LoVo (cell line): ENCODE measurements at regions not wholly inside any gene's neighbourhood (a gene's known extent, or its start where the extent isn't known, plus 50 kb on each side); places are given as distances from the start of the nearest gene placed in this dataset.

Experiments
- DNase-seq: peaks from one replicate; pipeline ENCODE4 v3.0.0-alpha.2; 2016; ENCODE audit warnings: low spot score

DNA sequence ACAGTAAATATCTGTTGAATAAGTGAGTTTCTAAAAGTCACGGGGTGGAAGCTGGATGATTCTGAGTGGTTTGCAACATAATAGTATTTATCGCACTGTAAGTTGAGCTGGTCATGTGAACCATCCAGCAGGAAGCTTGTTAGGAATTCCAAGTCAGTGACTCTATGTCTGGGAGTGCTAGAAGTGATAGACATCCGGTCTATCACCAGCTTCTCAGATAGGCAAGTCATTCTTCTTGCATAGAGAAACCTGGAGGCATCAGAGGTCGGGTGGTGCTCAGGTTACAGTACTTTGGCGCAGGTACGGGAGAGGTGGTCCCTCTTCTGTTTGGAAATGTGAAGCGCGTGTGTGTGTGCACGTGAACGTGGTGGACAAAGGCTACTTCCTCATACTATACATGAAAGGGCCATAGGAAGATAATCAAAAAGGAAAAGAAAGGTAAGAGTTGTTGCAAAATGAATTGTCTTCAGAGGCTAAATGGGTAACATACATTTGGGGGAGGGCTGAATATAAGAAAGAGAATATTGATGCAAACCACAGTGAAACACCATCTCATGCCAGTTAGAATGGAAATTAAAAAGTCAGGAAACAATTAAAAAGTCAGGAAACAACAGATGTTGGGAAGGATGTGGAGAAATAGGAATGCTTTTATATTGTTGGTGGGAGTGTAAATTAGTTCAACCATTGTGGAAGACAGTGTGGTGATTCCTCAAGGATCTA lies 299.3 kb upstream of the ZFP64 start:
- no peak for DNase-seq

DNA sequence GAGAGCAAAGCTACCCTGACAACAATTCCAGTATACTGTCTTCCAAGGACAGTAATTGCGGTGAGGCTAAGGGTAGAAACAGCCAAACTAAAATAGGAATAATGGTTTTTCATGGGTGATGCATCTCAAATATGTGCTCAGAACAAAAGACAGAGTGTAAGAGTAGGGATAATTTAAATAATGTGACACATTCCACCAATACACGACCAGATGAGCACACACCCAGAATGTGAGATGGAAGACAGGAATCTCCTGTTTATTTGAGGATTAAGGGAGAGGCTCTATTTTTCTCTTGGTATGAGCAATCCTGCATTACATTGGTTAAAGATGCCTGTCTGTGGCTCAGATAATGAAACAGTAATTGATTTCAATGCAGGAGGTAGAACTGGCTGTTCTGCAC lies 292.9 kb upstream of the ZFP64 start:
- DNase-seq, result no peak

DNA sequence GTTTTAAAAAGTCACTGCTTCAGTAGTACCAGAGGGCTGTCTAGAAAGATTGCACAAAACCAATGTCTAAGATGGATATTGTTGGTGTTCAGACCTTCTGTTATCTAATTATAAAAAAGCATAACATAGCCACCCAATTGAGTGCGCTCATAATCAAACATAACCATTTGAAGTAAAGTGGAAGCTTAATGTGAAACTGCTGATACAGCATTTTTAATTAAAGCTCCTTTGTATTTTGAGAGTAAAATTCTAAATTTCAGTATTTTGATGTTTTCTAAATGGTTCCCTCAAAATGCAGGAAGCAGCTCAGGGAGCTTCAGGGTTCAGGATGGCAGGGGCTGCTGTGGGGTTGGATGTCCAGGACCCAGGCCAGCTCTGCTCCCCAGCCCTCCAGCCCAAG lies 291.8 kb upstream of the ZFP64 start:
- DNase-seq, result no peak

DNA sequence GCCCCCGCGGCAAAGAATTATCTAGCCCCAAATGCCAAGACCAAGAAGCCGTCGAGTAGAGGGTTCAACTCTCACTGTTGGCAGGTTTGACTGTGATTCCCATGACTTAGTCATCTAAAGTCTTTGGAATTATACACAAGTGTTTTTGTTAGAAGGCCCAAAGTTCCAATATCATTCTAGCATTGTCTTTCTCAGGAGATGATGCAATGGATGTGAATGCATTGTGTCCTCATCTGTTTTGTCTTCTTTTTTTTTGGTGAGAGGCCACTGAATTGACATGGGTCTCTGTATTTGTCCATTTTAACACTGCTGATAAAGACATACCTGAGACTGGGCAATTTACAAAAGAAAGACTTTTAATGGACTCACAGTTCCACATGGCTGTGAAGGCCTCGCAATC lies 290.5 kb upstream of the ZFP64 start:
- DNase-seq, result no peak

DNA sequence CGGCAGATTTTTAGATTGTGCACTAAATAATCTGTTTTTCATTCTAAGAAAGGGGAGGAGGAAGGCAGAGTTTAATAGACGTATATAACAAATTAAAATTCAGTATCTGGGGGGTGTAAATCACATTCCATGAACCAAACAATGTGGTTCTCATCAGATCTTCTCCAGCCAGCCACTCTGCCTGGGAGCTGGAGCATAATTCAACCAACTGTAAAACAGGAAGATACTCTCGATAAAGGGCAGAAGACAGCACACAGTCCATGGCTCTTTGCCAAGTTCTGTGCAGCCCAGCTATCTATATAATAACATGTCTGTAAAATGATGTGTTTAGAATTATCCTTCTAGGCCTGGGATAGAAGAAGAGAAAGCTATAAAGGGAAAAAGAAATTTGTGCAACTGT lies 289.9 kb upstream of the ZFP64 start:
- DNase-seq, result no peak

DNA sequence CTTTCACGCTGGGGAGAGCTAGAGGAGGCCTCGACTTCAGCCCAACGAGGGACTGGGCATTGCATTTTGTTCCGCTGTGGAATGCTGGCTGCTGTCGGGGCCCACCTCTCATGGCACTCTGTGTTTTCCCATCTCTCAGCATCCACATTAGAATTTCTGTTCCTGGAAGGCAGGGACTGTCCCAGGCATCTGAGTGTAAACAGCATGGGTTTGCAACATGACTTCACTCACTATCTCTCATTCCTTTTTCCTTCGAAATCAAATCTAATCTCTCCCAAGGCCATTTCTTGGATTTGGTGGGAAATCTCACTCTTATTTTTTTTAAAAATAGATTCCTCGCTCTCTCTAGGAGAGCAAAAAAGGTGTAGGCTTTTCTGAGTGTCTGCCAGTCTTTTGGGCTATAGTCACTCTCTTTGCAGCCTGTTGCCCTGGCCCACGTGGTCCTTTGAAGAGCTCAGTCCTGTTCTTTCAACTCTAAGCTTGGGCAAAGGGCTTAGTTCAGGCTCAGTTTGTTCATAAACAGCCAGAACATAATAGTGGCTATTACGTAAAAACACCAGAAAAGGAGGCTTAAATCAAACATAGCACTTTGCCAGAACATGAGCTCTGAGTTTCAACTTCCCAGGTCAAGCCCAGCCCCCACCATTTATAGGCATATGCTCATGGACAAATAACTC lies 284.6 kb upstream of the ZFP64 start:
- no peak for DNase-seq

DNA sequence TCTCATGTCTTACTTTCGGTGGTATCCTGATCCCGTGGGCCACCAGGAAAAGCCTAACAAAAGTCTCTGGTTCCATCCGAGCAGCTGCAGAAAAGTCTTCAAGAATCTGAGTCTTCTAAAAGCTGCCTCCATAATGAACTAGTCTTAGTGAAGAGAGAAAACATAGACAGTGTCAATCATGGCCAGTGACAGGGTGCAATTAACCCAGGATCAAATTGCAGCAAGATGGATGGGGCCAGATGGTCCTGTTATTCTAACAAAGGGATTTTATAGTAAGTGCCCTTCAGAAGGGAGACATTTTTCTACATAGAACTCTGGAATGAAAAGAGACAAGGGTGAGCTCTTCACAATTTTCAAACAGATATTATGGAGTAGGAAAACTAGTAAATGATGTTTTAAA lies 281.6 kb upstream of the ZFP64 start:
- no peak for DNase-seq

DNA sequence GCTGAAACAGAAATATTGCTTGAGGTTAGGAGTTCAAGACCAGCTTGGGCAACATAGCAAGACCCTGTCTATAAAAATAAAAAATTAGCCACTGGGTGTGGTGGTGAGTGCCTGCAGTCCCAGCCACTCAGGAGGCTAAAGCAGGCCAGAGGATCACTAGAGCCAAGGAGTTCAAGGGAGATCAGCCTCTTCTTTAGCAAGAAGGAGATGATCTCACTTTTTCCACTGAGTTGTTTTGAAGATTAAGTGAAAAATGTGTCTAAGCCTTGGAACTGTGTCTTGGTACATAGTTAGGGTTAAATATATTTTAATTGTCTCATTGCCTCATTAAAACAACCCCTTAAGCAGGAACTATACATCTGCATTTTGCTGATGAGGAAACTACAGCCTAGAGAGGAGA lies 279.0 kb upstream of the ZFP64 start:
- DNase-seq, result no peak

DNA sequence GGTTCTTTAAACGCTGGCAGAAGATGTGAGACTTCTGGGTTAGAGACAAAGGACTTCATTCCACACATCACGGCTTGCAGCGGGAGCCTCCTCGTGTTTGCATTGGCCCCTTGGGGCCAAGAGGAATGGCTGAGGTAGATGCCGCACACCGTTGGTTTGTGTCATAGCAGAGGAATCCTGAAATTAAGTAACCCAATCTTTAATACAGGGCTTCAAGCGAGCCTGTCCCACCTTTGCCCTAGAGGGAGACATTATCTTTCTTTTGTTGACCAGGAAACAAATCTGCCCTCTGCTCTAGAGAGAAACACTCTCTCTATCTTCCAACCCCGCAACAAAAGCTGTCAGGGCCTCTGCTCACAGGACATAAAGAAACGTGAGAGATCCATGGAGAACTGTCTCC lies 277.5 kb upstream of the ZFP64 start:
- DNase-seq, result no peak

DNA sequence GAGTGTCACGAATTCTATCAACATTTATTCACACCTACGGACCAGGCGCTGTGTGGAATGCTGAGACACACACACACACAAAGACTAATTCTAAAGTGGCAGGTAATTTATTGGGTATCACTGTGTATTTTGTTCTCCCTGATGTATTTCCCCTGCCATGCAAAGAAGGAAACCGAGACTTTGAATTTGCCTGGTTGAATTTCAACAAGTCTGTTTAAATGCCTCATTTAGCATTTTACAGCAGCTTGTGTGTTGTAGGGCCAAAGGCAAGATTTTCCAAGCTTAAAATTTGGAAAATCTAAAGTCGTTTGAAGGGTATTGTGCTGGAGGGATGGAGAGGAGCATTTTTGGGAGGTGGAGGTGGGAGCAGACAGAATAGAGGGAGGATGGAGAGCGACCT lies 274.4 kb upstream of the ZFP64 start:
- no peak for DNase-seq

DNA sequence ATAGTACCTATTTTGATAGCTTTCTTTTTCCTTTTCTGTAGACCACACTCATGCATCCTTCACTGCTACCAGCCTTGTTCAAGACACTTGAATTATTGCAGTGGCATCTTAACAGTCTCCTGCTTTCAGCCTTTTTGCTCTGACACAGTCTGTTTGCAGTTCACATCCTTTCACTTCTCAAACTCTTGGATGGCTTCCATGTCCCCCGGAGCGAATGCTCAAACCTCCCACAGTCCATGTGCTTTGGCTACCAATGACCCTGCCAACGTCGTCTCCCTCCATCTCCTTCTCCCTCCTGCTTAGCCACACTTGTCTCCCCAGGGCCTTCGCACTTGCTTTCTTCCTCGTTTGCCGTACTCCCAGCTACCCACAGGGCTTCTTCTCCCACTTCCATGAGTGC lies 270.0 kb upstream of the ZFP64 start:
- DNase-seq, result no peak

DNA sequence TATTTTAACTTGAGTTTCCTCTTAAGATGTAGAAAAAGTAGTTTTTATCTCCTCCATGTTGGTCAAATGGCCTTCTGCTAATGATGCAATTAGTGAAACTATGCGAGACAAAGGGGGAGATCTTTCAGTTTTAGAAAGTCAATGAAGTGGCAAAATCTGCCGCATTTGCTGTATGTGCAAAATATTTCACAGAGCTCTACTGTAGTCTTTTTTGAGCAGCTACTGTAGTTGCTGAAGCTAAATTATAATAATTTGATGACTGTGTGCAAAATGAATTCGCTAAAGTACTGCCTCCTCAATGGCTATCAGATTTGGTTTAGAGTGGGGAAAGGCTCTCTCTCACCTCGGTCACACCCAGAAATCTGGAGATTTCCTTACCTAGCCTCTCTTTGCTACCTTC lies 267.6 kb upstream of the ZFP64 start:
- DNase-seq, result no peak

DNA sequence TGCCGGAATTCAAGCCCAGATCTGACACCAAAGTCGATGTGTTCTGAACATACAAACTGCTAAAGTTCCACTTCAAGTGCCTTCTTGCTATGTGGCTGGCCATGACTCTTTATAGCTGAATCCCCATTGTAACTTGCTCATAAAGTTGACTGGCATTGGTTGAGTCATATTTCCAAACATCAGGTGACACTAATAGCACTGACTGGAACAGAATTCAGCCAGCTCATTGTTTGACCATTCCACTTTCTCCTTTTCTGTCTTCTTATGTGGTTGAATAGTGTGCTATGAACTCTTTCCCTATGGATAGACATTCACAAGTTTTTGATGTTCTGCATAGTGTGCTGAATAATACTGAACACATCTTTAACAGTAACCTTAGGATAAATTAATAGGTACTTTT lies 266.2 kb upstream of the ZFP64 start:
- no peak for DNase-seq

DNA sequence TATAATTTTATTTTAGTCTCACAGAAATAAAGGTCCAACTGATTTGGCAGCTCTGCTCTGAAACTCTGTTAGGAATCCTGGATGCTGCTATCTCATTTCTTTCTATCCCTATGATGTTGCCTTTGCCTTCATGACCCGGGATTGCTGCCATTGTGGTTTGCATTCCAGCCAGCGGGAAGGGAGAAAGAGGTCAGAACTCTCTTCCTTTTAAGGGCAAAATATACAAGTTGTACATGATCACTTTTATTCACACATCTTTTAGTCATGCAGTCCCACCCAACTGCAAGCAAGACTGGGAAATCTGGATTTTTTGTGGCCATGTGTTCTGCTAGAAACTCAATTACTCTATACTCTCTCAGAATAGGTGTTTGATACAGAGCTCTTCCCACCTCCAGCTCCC lies 263.1 kb upstream of the ZFP64 start:
- no peak for DNase-seq

DNA sequence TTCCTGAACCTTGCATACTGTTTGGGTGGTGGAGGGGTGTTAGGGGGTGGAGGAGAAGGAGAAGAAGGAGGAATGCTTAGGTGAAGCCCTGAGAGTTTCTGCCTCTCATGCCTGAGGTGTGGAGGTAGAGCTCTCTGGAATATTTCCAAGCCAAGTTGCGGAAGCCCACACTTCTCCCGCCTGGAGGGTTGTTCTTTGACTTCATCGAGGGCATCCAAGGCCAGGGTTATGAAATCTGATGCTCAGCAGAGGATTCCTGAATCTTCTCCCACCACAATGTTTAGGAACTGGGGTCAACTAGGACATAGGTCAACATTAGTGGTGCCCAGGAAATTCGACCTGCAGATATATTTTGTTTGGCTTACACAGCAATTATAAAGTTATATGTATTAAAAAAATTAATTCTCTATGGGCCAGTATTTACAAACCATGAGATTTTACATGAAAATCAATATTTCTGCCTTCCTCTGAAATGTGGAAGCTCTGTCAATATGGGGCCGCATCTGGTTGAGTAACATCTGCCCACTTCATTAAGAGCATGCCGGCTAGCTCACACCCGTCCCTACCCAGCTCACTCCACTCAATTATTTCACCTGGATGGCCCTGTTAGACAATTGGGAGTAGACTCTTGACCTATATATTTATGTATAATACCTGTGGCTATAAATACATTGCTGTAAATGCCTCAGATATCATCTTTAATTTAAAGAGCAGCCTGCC lies 257.1 kb upstream of the ZFP64 start:
- no peak for DNase-seq

DNA sequence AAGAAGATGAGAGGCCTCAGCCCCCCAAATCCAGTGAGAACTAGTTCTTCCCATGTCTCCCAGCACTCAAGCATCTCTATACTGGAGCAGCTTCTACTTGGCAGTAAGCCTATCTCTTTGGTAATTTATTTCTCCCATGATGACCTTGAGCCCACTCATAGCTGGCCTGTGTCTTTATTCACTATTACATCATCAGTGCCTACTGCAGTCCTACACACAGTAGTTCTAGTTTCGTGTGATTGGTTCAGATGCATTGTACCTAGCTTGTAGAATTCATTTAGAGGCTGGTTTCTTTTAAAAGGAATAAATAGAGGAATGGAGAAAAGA lies 255.6 kb upstream of the ZFP64 start:
- DNase-seq, result no peak

DNA sequence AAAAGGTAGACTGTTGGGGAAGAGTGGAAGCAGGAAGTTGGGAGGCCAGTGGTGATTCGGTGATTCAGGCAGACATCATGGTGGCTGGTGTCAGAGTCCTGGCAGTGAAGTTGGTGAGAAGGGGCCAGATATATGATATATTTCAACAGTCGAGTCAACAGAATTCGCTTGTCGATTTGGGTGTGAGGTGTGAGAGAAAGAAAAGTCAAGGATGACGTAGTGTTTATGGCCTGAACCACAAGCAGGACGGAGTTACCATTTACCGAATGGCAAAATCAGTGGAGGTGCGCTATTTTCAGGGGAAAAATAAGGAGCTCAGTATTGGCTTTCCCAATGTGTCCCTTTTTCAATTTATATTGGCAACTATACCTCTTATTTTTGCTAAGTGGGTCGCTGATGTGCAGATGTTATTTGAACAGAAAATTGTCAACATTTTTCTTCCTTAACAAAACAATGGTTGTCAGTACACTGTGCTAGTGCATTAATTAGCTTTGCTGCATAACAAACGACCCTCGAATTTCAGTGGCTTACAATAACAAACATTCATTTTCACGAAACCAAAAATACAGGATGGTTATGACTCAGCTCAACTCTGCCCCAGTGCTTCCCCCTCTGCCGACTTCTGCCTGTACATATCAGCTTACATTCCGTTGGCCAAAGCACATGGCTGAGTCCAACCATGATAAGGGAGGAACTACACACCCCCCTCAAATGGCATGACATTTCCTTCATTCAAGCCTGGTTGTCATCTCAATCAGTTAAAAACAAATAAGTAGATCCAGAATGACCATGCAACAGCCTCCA lies 255.0 kb upstream of the ZFP64 start:
- DNase-seq, result no peak

DNA sequence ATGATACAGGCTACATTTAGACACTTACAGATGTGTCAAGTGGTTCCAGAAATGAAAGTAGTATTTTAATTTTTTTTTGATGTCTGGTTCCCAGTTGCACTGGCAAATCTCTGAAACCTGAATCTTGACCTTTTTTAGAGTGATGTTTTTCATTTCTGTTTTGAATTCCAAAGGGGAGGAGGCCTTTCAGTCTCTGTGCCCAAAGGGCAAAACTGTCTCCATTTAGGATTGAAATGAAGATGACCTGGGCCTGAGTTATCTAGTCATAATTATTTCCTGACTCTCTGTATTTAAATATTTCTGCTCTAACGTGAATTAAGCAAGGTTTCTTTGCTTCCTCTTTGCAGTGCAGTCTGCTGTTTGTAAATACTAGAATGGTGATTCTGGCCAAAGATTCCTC lies 252.9 kb upstream of the ZFP64 start:
- DNase-seq, result no peak

DNA sequence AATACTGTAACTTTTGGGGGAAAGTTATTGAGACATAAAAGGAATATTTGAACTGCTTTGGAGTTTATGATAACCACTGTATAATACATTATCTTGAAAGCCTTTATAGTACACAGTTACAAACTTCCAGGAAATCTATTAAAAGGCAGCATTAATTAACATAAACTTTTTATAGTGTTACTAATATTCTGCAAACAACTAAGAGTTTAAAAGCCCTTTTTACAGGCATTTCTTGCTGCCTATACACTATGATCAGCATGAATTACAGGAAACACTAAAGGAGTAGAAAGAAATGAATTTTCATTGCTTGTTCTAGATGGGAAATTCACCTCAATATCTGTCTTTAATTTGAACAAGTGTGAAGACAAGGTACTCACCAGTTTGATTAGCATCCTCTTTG lies 252.3 kb upstream of the ZFP64 start:
- DNase-seq, result no peak

DNA sequence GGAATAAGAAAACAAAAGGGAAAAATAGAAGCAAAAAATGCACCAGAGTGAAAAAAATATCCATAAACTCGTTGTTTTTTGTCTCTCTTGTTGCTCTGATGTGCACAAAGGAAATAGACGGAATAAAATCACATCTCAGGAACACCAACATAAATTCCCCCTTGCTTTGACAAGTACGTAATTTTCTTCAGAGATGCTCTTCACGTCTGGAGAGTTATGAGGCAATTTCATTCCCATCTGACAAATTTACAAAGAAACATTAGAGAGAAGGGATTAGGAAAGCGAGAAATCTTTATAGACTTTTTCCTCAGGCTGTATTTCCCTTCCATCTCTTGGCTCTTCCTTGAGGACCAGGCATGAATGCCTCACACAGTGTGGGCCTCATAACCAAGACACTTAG lies 250.1 kb upstream of the ZFP64 start:
- no peak for DNase-seq

DNA sequence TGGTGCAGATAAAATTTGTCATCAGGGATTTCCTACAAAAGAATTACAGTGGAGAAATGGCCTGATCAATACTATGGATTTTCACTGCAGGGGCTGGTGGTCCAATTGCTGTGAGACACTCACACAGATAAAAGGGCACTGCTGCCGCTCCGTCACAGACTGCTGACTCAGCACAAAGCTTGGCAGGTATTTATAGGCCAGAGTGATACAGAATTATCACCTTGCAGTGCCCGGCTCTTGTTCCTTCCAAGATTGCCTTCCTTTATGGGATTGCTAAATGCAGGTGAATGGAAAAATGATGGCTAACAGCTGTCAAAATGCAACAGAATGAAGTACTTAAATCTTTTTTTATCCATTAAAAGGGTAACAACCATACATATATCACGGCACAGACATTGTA lies 247.8 kb upstream of the ZFP64 start:
- DNase-seq, result no peak

DNA sequence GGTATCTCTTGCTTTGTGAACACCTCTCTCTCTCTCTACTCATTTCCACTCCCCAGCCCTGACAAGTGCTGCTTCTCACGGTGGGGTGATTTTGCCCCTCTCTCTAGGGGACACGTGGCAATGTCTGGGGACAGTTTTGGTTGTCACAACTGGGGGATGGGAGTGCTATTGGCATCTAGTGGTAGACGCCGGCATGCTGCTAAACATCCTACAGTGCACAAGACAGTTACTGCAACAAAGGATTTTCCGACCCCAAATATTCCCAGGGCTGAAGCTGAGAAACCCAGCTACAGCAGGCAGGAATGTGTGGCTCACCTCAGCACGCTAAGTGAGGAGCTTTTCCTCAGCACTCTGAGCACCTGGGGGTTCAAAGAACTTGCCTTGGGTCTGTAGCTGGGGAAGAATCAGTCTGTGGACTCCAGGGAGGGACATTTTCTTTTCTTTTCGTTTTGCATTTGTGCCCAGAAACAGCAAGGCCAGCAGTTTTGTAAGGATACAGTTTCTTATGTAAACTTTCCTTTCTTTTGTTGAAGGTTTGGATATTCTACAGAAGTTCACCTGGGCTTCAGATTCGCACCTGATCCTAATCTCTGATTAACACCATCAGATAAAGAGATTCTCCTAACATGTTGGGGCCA lies 246.9 kb upstream of the ZFP64 start:
- no peak for DNase-seq
